ENCODE measurements at regions not wholly inside any gene's neighbourhood (a gene's known extent, or its start where the extent isn't known, plus 50 kb on each side); places are given as distances from the start of the nearest gene placed in this dataset.

DNA sequence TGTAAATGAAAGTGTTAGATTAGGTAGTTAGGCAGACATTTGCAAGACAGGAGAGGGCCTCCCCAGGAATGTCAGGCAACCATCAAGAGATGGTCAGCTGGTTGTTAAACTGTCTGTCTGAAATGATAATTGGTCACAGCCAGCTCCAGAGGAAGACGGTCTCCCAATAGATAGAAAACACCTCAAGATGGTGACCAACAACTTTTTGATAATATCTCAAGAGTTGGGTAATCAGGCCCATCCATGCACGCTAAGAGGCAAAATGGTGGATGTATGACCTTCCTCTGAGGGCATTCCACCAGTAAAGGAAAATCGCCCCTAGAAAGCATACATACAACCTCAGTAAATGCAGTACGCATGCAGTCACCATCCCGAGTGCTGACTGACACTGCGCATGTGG lies 118.2 kb downstream of the MAP3K21 start:
- H3K4me3 ChIP-seq (ENCODE audit: control insufficient read depth, low read depth, low read length): no peak overlapping the region
- DNase-seq (ENCODE audit: low read depth): no peak
- TF ChIP-seq, protein P1, sequence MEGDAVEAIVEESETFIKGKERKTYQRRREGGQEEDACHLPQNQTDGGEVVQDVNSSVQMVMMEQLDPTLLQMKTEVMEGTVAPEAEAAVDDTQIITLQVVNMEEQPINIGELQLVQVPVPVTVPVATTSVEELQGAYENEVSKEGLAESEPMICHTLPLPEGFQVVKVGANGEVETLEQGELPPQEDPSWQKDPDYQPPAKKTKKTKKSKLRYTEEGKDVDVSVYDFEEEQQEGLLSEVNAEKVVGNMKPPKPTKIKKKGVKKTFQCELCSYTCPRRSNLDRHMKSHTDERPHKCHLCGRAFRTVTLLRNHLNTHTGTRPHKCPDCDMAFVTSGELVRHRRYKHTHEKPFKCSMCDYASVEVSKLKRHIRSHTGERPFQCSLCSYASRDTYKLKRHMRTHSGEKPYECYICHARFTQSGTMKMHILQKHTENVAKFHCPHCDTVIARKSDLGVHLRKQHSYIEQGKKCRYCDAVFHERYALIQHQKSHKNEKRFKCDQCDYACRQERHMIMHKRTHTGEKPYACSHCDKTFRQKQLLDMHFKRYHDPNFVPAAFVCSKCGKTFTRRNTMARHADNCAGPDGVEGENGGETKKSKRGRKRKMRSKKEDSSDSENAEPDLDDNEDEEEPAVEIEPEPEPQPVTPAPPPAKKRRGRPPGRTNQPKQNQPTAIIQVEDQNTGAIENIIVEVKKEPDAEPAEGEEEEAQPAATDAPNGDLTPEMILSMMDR (conservative IDR thresholded peaks at IDR 0.05; ENCODE audit: control insufficient read depth, insufficient read depth, low read depth, low read length): no peak

DNA sequence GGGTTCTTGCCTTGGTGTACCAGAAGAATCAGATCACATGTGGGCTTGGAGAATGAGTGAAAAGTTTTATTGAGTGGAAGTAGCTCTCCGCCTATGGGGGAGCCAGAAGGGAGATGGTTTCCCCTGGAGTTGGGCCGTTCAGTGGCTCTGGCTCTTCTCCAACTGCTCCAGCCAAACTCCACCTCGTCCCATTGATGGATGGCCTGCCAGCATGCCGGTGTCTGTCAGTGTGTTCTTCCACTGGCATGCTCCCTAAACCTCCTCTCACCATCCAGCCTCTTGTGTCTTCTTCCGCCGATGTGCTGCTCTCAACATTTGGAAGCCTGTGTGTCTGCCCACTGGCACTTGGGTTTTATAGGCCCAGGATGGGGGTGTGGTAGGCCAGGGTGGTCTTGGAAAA lies 119.4 kb downstream of the MAP3K21 start:
- no peak overlapping the region for H3K4me3 ChIP-seq (ENCODE audit: control insufficient read depth, low read depth, low read length)
- no peak for DNase-seq (ENCODE audit: low read depth)
- TF ChIP-seq, protein P1 (conservative IDR thresholded peaks at IDR 0.05; ENCODE audit: control insufficient read depth, insufficient read depth, low read depth, low read length): no peak

DNA sequence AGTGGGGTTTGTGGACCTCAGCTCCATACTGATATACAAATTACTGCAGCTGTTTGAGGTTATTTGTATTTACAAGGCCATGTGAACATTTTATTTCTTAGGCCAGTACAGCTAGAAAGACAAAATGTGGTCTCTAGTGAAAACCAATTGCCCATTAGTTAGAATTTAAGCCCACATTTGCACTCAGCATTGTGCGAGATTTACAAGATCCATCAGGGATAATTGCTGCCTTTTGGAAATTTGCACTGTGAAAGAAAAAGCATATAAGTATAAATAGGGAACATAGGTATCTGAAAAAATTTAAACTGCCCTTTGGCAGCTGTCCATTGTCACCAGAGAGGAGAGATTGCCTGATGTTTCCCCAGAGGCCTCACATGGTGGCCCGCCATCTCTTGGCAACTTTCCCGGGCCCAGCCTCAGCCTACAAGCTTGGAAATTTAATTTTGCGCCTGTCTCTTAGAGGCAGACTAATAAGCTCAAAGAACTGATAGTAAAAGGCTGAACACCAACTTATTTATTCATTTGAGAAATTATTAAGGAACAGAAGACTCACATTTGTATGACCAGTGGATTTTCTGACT lies 120.7 kb downstream of the MAP3K21 start:
- H3K4me3 ChIP-seq (ENCODE audit: control insufficient read depth, low read depth, low read length): no peak overlapping the region
- no peak for DNase-seq (ENCODE audit: low read depth)
- TF ChIP-seq, protein P1 (conservative IDR thresholded peaks at IDR 0.05; ENCODE audit: control insufficient read depth, insufficient read depth, low read depth, low read length): no peak

DNA sequence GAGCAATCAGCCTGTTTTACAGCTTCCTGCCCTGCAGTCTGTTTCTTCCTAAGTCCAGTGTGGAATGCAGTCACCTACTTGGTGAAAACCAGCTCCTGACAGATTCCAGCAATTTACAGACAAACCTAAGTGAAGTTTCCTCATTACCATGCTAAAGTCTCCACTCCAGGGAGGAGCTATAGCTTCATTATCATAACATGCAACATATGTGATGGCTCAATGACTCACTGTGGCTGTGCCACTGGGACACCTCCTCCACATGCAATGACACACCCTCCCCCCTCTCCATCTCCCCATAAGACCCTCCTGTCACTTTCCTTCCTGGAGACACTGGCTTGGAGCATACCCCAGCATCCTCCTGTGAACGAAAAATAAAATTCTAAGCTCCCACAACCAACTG lies 125.2 kb downstream of the MAP3K21 start:
- TF ChIP-seq, protein P1 (conservative IDR thresholded peaks at IDR 0.05; ENCODE audit: control insufficient read depth, insufficient read depth, low read depth, low read length): no peak
- no peak for DNase-seq (ENCODE audit: low read depth)
- no peak overlapping the region for H3K4me3 ChIP-seq (ENCODE audit: control insufficient read depth, low read depth, low read length)

DNA sequence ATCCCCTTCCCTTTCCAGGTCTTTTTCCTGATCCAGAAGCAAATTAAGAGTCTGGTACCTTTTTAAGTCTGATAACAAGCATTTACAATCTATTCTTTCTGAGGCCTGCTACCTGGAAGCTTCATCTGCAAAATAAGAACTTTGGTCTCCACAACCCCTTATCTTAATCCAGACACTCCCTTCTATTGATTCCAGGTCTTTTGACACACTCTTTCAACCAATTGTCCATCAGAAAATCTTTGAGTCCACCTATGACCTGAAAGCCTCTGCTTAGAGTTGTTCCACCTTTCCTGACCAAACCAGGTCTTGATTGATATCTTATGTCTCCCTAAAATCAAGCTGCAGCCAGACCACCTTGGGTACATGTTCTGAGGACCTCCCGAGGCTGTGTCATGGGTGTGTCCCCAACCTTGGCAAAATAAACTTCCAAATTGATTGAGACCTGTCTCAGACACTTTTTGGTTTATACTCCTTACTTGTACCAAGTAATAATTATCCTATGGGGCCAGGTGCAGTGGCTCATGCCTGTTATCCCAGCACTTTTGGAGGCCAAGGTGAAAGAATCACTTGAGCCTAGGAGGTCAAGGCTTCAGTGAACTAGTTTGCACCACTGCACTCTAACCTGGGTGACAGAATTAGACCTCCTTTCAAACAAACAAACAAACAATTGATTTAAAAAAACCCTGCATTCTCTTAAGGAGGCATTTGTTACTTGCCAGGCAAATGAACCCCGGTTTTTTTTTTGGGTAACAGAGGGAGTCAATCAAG lies 126.1 kb downstream of the MAP3K21 start:
- TF ChIP-seq, protein P1 (conservative IDR thresholded peaks at IDR 0.05; ENCODE audit: control insufficient read depth, insufficient read depth, low read depth, low read length): no peak
- no peak for DNase-seq (ENCODE audit: low read depth)
- no peak overlapping the region for H3K4me3 ChIP-seq (ENCODE audit: control insufficient read depth, low read depth, low read length)

DNA sequence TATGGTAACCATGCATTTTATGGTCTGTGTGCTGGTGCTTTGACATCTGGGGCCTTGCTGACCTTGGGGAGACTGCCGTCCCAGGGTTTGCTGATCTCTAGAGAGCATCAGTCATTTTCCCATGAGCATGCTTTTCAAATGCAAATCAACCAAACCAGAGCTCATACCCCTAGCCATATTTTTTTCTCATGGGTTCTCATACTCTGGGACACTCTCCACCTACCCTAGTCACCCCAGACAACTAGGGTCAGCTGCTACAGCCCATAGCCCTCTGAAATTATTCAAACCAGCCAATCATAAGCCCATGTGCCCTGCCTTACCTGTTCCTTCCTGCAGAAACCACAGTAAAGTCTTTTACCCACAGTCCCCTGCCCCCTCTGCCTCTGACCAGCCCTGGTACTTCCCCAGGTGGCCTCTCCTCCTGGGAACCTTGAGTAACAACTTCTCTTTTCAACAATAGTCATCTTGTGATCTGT lies 132.0 kb downstream of the MAP3K21 start:
- DNase-seq (ENCODE audit: low read depth): no peak
- TF ChIP-seq, protein P1 (conservative IDR thresholded peaks at IDR 0.05; ENCODE audit: control insufficient read depth, insufficient read depth, low read depth, low read length): no peak
- no peak overlapping the region for H3K4me3 ChIP-seq (ENCODE audit: control insufficient read depth, low read depth, low read length)

All from fibroblast of mammary gland (primary cell).